GM23248 (cell line): ENCODE measurements at regions not wholly inside any gene's neighbourhood (a gene's known extent, or its start where the extent isn't known, plus 50 kb on each side); places are given as distances from the start of the nearest gene placed in this dataset.

Experiments used
- EZH2 ChIP-seq: fragments of 200-600 bp; sonication (generic); IDR thresholded peaks from 2 replicates; pipeline ENCODE4 v1.6.1; 2018; ENCODE audit warnings: antibody characterized with exemption, mild to moderate bottlenecking; ENCODE audit not compliant: insufficient read depth, poor library complexity, severe bottlenecking
- EZH2phosphoT487 ChIP-seq: fragments of 200-600 bp; sonication (generic); IDR thresholded peaks from 2 replicates; pipeline ENCODE4 v1.6.1; 2018; ENCODE audit warnings: antibody characterized with exemption, moderate library complexity, mild to moderate bottlenecking, low read depth; ENCODE audit not compliant: insufficient read depth

GRCh38 chr1:83000286-83000685 lies 998.6 kb downstream of the TTLL7 start:
- TF ChIP-seq EZH2 (no peak), EZH2phosphoT487 (no peak)
